ENCODE measurements at regions not wholly inside any gene's neighbourhood (a gene's known extent, or its start where the extent isn't known, plus 50 kb on each side); places are given as distances from the start of the nearest gene placed in this dataset.

- DNase-seq, result no peak
Measured at GRCh38 chr2:220296174-220296573, 668.7 kb downstream of the SLC4A3 start.

- no peak for DNase-seq
Measured at GRCh38 chr2:220297093-220297492, 669.7 kb downstream of the SLC4A3 start.

GRCh38 chr2:220300806-220301205, 673.4 kb downstream of the SLC4A3 start:
- DNase-seq, result no peak

GRCh38 chr2:220302756-220303155, 675.3 kb downstream of the SLC4A3 start:
- DNase-seq, result no peak

GRCh38 chr2:220309215-220309614, 681.8 kb downstream of the SLC4A3 start:
- DNase-seq, result no peak

- DNase-seq, result no peak
Measured at GRCh38 chr2:220310451-220310861, 683.0 kb downstream of the SLC4A3 start.

- no peak for DNase-seq
Measured at GRCh38 chr2:220315098-220315823, 687.8 kb downstream of the SLC4A3 start.

GRCh38 chr2:220318037-220318436, 690.6 kb downstream of the SLC4A3 start:
- DNase-seq, result no peak

- no peak for DNase-seq
Measured at GRCh38 chr2:220318508-220318907, 691.1 kb downstream of the SLC4A3 start.

GRCh38 chr2:220320326-220320725, 692.9 kb downstream of the SLC4A3 start:
- no peak for DNase-seq

- no peak for DNase-seq
Measured at GRCh38 chr2:220332886-220333285, 705.5 kb downstream of the SLC4A3 start.

- DNase-seq, result no peak
Measured at GRCh38 chr2:220334210-220334609, 706.8 kb downstream of the SLC4A3 start.

GRCh38 chr2:220334871-220335590, 707.6 kb downstream of the SLC4A3 start:
- DNase-seq, result no peak

GRCh38 chr2:220335591-220335915, 708.1 kb downstream of the SLC4A3 start:
- no peak for DNase-seq

GRCh38 chr2:220336771-220337170, 709.3 kb downstream of the SLC4A3 start:
- no peak for DNase-seq

GRCh38 chr2:220337611-220338440, 710.4 kb downstream of the SLC4A3 start:
- no peak for DNase-seq

- no peak for DNase-seq
Measured at GRCh38 chr2:220341014-220341413, 713.6 kb downstream of the SLC4A3 start.

- DNase-seq, result no peak
Measured at GRCh38 chr2:220346919-220347318, 719.5 kb downstream of the SLC4A3 start.

GRCh38 chr2:220347626-220348025, 720.2 kb downstream of the SLC4A3 start:
- no peak for DNase-seq

GRCh38 chr2:220348206-220348605, 720.8 kb downstream of the SLC4A3 start:
- DNase-seq, result no peak

GRCh38 chr2:220353897-220354296, 726.5 kb downstream of the SLC4A3 start:
- no peak for DNase-seq

- DNase-seq, result no peak
Measured at GRCh38 chr2:220356076-220356475, 728.6 kb downstream of the SLC4A3 start.

GRCh38 chr2:220365023-220365422, 737.6 kb downstream of the SLC4A3 start:
- no peak for DNase-seq

GRCh38 chr2:220366765-220367164, 739.3 kb downstream of the SLC4A3 start:
- DNase-seq, result no peak

Measured in NCI-H2107 (cell line).